Activated CD8-positive, alpha-beta memory T cell treated with anti-CD3 and anti-CD28 coated beads, Interleukin-2, amount 10 ng/mL, durations not matched to agents 7 days and 5 days (primary cell): ENCODE measurements at regions not wholly inside any gene's neighbourhood (a gene's known extent, or its start where the extent isn't known, plus 50 kb on each side); places are given as distances from the start of the nearest gene placed in this dataset.

ENCODE experiments used
- ATAC-seq: fragments of 150-1000 bp; cut with Tn5 transposase; one replicate; pipeline ENCODE4 v1.10.0; 2021; ENCODE audit warnings: moderate library complexity
- CTCF ChIA-PET: fragments of 350-600 bp; sonication (Branson Sonifier 250); formaldehyde crosslinking; loops from one replicate; lab custom pipeline; 2021; ENCODE audit warnings: antibody characterized with exemption; lab: Charles Lee
- DNase-seq: peaks from one replicate; pipeline ENCODE4 v3.0.0-alpha.2; 2020
- H3K27ac Mint-ChIP-seq: one replicate; pipeline ENCODE4 v1.8.0; 2021; ENCODE audit warnings: mild to moderate bottlenecking, mixed read lengths
- H3K27me3 Mint-ChIP-seq: one replicate; pipeline ENCODE4 v1.8.0; 2021; ENCODE audit warnings: mixed read lengths
- H3K36me3 Mint-ChIP-seq: one replicate; pipeline ENCODE4 v1.8.0; 2021; ENCODE audit warnings: mild to moderate bottlenecking, mixed read lengths
- H3K4me1 Mint-ChIP-seq: one replicate; pipeline ENCODE4 v1.8.0; 2021; ENCODE audit warnings: mixed read lengths
- H3K4me3 Mint-ChIP-seq: one replicate; pipeline ENCODE4 v1.8.0; 2021; ENCODE audit warnings: mild to moderate bottlenecking, moderate library complexity, mixed read lengths
- H3K9me3 Mint-ChIP-seq: one replicate; pipeline ENCODE4 v1.8.0; 2022; ENCODE audit warnings: low read depth, mixed read lengths

DNA sequence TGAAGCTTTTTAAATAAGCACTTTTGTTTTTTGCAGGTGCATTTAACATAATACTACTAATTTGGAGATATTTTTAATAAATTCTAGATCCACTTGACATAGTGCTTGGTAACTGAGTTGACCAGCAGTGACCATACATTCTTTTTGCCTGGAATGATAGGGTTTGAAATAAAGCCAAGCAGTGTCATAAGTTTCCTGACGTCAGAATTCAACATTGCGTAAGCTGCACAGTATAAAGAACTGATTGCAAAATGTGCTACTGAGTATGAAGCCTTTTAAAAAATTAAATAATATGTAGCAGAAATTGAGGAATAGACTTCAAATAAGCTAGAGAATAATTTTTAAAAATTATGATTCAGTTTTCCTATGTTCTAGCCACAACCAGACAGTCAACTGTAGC, 454.6 kb upstream of the ARPP21 start:
- Mint-ChIP-seq H3K4me1 (no peaks in the 10 kb centered on the region), H3K9me3 (peaks cover 12% of the 10 kb centered on the region), H3K27ac (no peak overlapping the region), H3K36me3 (no peaks in the 10 kb centered on the region), H3K27me3 (no peaks in the 10 kb centered on the region), H3K4me3 (no peak overlapping the region)
- ATAC-seq (no peak), DNase-seq (no peak)
- CTCF ChIA-PET, result no interaction called here

DNA sequence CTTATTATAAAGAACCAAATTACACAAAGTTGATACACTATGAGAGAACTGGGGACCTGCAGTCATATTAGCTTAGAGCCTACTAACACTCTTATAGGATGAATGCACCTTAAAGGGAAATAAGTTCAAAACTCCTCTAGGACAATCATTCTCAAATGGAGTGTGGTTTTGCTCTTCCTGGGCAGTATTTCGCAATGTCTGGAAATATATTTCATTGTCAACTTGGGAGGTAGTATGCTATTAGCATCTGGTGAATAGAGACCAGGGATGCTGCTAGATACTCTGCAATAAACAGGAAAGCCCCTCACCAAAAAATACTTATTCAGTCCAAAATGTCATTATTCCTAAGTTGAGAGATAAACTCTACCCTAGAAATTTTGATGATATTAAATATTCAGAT, 451.4 kb upstream of the ARPP21 start:
- Mint-ChIP-seq H3K4me1 (no peaks in the 10 kb centered on the region), H3K27me3 (no peaks in the 10 kb centered on the region)

DNA sequence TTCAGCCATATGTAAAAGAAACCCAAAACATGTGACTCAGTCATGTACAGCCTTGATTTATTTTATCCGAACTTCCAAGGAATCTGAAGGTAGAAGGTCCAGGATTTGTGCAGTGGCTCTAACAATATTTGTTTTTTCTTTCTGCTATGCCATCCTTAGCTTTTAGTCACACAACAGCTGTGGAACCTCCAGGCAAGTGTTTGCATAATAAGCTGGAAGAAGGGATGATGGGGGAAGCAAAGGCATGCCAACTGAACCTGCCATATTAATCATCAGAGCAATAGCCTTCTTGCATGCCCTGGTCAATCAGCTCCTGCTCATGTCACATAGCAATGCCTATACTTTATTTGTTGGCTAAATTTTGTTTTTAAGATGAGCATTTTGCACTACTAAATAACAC, 444.7 kb upstream of the ARPP21 start:
- no peaks in the 10 kb centered on the region for H3K36me3 Mint-ChIP-seq
- CTCF ChIA-PET, result no interaction called here
- H3K4me1 Mint-ChIP-seq, result no peaks in the 10 kb centered on the region
- ATAC-seq, result no peak
- H3K27ac Mint-ChIP-seq, result no peak overlapping the region
- no peak for DNase-seq
- H3K27me3 Mint-ChIP-seq, result no peaks in the 10 kb centered on the region
- no peak overlapping the region for H3K4me3 Mint-ChIP-seq
- peaks cover 6% of the 10 kb centered on the region for H3K9me3 Mint-ChIP-seq

More for the DNA sequence above, 451.4 kb upstream of the ARPP21 start:
- Mint-ChIP-seq H3K9me3 (peaks cover 8% of the 10 kb centered on the region), H3K36me3 (no peaks in the 10 kb centered on the region), H3K4me3 (no peak overlapping the region), H3K27ac (no peak overlapping the region)
- DNase-seq (no peak), ATAC-seq (no peak)
- CTCF ChIA-PET, result no interaction called here

DNA sequence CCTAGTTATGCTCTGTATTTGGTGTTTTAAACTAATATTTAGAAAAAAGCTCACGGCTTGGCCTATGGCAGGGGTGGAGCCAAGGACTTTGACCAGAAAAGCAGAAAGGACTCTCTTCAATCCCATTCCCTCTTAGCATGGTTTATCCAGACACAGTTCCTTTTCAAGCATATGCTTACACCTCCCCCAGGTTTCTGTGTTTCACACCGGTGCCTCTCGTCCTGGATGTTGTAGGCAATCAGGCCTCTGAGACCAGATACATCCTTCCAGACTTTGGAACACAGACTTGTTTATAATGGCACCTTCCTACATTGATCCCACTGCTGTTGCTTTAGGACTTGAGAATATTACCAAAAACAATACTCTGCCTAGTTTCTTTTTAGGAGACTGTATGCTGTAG, 440.5 kb upstream of the ARPP21 start:
- peaks cover 2% of the 10 kb centered on the region for H3K9me3 Mint-ChIP-seq
- no peak for ATAC-seq
- CTCF ChIA-PET, result no interaction called here

DNA sequence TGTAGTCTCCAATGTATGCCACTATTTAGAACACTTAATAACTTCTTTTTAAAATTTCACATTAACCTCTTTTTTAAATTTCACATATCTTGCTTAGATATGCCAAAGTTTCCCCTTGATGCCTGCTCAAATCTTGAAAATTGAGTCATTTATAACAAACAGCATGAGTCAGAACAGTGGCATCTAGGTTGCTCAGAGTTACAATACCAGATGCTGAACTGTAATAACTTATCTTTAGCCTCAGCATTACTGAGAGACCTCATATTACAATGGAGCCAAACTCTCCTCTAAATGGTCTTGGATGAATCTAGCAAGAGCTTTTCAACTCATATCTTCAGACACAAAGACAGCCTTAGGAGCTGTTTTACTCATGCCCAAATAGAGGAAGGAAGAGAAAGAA, 439.3 kb upstream of the ARPP21 start:
- Mint-ChIP-seq H3K27me3 (no peaks in the 10 kb centered on the region), H3K4me1 (no peaks in the 10 kb centered on the region)
- CTCF ChIA-PET, result no interaction called here

More for the DNA sequence above, 440.5 kb upstream of the ARPP21 start:
- Mint-ChIP-seq H3K27ac (no peak overlapping the region), H3K4me1 (no peaks in the 10 kb centered on the region), H3K36me3 (no peaks in the 10 kb centered on the region), H3K27me3 (no peaks in the 10 kb centered on the region), H3K4me3 (no peak overlapping the region)
- no peak for DNase-seq

DNA sequence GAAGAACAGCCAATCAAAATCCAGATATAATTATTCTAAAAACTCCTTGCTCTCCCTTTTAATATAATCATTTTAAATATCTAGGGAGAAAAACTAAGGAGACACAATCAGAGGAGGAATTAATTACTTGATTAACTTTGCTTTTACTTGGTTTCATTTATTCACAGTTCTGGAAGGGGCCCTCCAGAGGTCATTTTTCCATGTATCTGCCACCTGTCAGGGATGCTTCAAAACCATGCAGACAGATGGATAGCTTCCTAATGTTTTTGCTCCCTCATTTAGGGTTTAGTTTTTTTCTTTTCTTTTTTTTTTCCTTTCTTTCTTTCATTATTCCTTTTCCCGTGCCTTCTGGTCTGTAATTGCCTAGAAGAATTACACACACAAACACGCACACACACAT, 438.1 kb upstream of the ARPP21 start:
- CTCF ChIA-PET, result no interaction called here
- no peak overlapping the region for H3K4me3 Mint-ChIP-seq
- ATAC-seq (no peak), DNase-seq (no peak)
- no peaks in the 10 kb centered on the region for H3K9me3 Mint-ChIP-seq
- no peaks in the 10 kb centered on the region for H3K36me3 Mint-ChIP-seq
- H3K4me1 Mint-ChIP-seq, result no peaks in the 10 kb centered on the region
- no peaks in the 10 kb centered on the region for H3K27me3 Mint-ChIP-seq
- no peak overlapping the region for H3K27ac Mint-ChIP-seq

More for the DNA sequence above, 439.3 kb upstream of the ARPP21 start:
- DNase-seq (no peak), ATAC-seq (no peak)
- Mint-ChIP-seq H3K27ac (no peak overlapping the region), H3K9me3 (peaks cover under 1% of the 10 kb centered on the region), H3K4me3 (no peak overlapping the region), H3K36me3 (no peaks in the 10 kb centered on the region)

DNA sequence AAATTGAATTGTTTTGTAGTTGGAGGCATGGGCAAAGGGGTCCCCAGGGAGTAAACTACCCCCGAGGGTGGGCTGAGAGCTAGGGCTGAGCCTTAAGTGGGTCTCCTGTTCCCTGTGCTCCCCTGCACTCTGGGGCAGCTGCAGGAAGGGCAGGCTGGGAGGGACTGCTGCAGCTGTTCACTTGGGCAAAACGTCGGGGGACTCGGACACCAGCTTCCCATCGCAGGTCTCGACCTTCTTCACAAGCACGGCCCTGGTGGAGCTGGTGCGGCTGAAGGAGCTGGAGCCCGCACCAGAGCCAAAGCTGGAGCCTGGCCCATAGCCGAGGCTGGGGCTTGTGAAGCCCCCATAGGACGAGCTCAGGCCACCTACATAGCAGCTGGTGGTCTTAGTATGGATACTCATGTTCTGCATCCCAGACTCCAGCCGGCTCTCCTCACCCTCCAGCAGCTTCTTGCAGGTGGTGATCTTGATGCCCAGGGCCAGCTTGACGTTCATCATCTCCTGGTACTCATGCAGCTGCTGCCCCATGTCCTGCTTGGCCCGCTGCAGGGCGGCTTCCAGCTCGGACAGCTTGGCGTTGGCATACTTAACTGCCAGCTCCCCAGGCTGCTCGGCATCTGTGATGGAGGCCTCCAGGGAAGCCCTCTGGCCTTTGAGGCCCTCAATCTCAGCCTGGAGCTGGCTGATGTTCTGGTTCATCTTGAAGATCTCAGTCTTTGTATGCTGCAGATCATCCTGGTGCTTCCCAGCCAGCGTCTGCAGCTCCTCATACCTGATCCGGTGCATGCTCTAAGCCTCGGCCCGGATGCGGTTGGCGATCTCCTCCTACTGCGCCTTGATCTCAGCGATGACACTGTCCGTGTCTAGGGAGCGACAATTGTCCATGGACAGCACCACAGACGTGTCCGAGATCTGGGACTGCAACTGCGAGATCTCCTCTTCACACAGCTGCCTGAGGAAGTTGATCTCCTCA, 423.5 kb upstream of the ARPP21 start:
- Mint-ChIP-seq H3K4me1 (no peaks in the 10 kb centered on the region), H3K36me3 (no peaks in the 10 kb centered on the region), H3K9me3 (peaks cover 5% of the 10 kb centered on the region), H3K27me3 (no peaks in the 10 kb centered on the region), H3K27ac (no peak overlapping the region), H3K4me3 (no peak overlapping the region)
- DNase-seq (no peak), ATAC-seq (no peak)
- CTCF ChIA-PET, result no interaction called here

DNA sequence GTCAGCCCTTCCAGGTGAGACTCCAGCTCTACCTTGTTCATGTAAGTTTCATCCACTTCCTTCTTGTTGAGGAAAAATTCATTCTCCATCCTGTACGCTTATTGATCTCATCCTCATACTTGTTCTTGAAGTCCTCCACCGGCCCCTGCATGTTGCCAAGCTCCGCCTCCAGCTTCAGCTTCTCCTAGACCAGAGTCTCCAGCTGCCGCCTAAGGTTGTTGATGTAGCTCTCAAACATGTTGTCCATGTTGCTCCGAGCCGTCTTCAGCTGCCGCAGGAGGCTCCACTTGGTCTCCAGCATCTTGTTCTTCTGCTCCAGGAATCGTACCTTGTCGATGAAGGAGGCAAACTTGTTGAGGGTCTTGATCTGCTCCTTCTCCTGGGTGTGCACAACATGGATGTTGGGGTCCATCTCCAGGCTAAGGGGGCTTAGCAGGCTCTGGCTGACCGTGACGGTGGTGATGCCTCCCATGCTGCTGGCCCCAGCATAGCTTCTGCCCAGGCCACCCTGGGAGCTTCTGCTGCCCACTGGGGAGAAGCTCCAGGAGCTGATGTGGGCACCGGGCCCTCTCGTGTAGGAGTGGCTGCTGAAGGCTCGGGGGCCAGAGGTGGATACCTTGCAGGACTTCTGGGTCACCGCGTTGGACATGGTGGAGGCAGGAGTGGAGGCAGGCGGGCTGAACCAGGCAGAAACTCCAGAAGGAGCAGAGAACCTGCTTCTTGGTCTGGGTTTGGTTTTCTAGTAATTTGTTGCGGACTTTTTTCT, 422.6 kb upstream of the ARPP21 start:
- CTCF ChIA-PET, result no interaction called here
- no peak overlapping the region for H3K27ac Mint-ChIP-seq
- H3K36me3 Mint-ChIP-seq, result no peaks in the 10 kb centered on the region

DNA sequence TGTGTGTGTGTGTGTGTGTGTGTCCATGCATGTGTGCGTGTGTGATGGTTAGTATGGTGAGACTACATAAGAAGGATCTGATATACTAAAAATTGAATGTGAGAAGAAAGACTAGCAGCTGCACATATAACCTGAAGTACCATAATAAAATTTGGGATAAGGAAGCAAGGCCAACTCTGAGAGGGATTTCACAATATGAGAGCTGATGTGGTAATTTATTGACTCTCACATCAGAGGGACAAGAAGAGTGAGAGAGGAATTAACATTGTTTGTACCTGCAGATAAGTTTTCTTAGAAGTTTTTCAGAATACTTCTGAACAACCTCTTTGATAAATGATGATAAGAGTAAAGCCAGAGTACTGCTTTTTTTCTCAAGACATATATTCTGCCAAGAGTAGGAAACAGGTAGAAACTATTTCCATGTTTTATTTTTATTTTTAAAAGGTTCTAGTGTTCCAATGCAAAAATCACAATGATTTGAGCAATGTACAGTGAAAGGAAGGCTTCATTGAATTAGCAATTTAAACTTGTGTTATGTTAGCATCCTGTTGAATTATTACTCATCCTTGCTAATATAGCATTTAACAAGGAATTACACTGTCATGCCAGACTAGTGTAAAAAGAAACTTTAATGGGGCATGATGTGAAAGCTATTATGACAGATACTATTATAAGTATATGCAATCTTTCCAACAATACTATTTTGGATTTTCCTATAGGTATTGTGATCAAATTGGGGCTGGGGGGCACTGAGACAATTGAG, 415.5 kb upstream of the ARPP21 start:
- ATAC-seq (no peak), DNase-seq (no peak)
- CTCF ChIA-PET, result no interaction called here
- Mint-ChIP-seq H3K27ac (no peak overlapping the region), H3K4me1 (no peaks in the 10 kb centered on the region), H3K36me3 (no peaks in the 10 kb centered on the region), H3K9me3 (peaks cover 10% of the 10 kb centered on the region), H3K4me3 (no peak overlapping the region), H3K27me3 (no peaks in the 10 kb centered on the region)

More for the DNA sequence above, 422.6 kb upstream of the ARPP21 start:
- Mint-ChIP-seq H3K27me3 (no peaks in the 10 kb centered on the region), H3K9me3 (peaks cover 5% of the 10 kb centered on the region), H3K4me3 (no peak overlapping the region), H3K4me1 (no peaks in the 10 kb centered on the region)
- ATAC-seq (no peak), DNase-seq (no peak)

DNA sequence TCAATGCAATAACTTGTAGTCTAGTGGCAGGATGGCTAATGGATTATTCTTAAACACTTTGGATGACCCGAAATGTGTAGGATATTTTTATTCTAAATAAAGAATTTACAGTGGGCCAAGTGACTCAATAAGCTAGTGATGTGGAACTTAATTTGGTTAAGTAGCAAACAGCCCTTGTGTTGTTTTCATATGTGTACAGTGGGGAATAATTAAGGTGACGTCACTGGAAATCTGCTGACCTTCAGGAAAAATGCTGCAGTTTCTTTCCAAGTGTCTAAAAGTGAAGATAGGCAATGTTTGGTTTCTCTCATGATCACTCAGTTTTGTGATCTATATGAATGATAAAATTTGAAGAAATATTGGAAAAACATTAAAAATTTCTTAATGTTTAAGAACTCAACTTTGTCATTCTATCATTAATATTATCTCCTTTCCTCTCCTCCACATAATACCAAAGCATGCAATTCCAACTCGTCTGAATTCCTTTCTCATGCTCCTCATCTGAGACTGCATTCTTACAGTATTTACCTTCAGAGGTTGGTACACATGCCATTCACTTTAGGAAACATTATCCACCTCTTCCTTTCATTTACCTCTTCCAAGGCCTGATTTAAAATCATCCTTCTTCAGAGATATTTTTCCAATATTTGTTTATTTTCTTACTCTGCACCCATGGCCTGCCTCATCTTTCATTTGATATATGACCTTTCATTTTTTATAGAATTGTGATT, 414.6 kb upstream of the ARPP21 start:
- no peak overlapping the region for H3K27ac Mint-ChIP-seq
- no peak overlapping the region for H3K4me3 Mint-ChIP-seq
- CTCF ChIA-PET, result no interaction called here
- H3K36me3 Mint-ChIP-seq, result no peaks in the 10 kb centered on the region
- no peaks in the 10 kb centered on the region for H3K4me1 Mint-ChIP-seq
- peaks cover 10% of the 10 kb centered on the region for H3K9me3 Mint-ChIP-seq
- no peak for ATAC-seq
- H3K27me3 Mint-ChIP-seq, result no peaks in the 10 kb centered on the region
- DNase-seq, result no peak

DNA sequence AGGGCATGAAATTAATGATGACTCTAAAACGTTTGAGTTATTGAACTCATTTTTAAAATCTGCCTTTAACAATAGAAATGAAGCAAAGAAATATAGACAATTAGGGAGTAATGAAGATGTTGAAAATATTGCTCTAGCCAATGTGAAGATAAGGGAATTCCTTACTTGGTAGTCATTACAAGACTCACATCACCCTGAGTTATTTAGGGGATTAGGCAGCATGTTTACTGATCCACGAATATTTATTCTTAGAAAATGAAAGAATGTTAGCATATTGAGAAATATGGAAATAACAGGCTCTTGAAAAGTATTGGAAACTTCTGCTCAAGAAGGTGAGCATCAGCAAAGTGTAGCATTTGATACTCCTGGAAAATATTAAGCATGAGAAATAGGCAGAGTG, 398.1 kb upstream of the ARPP21 start:
- no peaks in the 10 kb centered on the region for H3K36me3 Mint-ChIP-seq
- CTCF ChIA-PET, result no interaction called here
- no peak overlapping the region for H3K27ac Mint-ChIP-seq
- DNase-seq, result no peak
- H3K4me1 Mint-ChIP-seq, result no peaks in the 10 kb centered on the region
- ATAC-seq, result no peak
- peaks cover 3% of the 10 kb centered on the region for H3K9me3 Mint-ChIP-seq
- H3K27me3 Mint-ChIP-seq, result no peaks in the 10 kb centered on the region
- no peak overlapping the region for H3K4me3 Mint-ChIP-seq

DNA sequence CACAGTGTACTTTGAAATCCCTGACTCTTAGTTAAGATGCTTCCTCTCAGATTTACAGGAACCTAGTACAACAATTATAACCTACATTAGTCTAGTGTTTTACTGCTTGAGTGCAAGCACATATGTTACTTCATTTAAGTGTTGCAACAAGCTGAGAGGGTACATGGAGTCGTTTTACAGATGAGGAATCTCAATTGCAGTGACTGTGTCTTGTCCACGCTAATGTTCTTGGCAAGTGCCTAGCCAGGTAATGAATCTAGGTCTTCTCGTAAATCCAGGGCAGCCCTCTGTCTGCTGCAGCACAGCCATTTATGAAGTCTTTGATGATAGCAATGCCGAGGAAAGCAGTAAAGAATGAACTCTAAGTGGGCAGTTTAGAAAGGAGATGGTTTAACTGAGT, 384.4 kb upstream of the ARPP21 start:
- no peak overlapping the region for H3K4me3 Mint-ChIP-seq
- no peaks in the 10 kb centered on the region for H3K27me3 Mint-ChIP-seq
- H3K9me3 Mint-ChIP-seq, result peaks cover 4% of the 10 kb centered on the region
- H3K4me1 Mint-ChIP-seq, result no peaks in the 10 kb centered on the region
- ATAC-seq, result no peak
- H3K27ac Mint-ChIP-seq, result no peak overlapping the region
- no peak for DNase-seq
- CTCF ChIA-PET, result no interaction called here
- no peaks in the 10 kb centered on the region for H3K36me3 Mint-ChIP-seq

DNA sequence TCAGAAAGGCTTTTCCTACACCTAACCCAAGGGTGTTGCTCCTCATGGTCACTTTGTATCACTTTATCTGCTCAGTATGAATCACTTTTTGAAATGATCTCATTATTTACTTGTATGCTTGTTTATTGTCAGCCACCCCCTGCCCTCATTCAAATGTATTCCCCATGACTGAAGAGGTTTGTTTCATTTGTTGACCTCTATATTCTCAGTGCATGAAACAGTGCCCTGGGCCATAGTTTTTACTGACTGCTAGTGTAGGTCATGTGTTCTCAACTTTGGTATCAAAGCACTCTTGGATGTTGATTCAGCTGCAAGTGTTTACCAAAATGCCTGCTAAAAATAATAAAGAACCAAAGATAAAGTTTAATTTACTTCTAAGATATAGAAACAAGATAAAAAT, 381.7 kb upstream of the ARPP21 start:
- H3K4me3 Mint-ChIP-seq, result no peak overlapping the region
- CTCF ChIA-PET, result no interaction called here
- peaks cover 4% of the 10 kb centered on the region for H3K9me3 Mint-ChIP-seq
- no peak overlapping the region for H3K27ac Mint-ChIP-seq
- ATAC-seq (no peak), DNase-seq (no peak)
- H3K36me3 Mint-ChIP-seq, result no peaks in the 10 kb centered on the region
- no peaks in the 10 kb centered on the region for H3K4me1 Mint-ChIP-seq
- H3K27me3 Mint-ChIP-seq, result no peaks in the 10 kb centered on the region
